HUES6 (cell line): ENCODE measurements at regions not wholly inside any gene's neighbourhood (a gene's known extent, or its start where the extent isn't known, plus 50 kb on each side); places are given as distances from the start of the nearest gene placed in this dataset.

Experiments
- H3K27ac ChIP-seq: 2 replicates; pipeline ENCODE4 v1.7.0; 2013; ENCODE audit warnings: low read depth, mild to moderate bottlenecking, low read length, inconsistent platforms
- H3K27me3 ChIP-seq: 2 replicates; pipeline ENCODE4 v1.6.1; 2013; ENCODE audit warnings: low read length; ENCODE audit not compliant: control insufficient read depth, insufficient read depth
- H3K36me3 ChIP-seq: 2 replicates; pipeline ENCODE4 v1.6.1; 2013; ENCODE audit warnings: low read length; ENCODE audit not compliant: control insufficient read depth, insufficient read depth
- H3K4me1 ChIP-seq: 2 replicates; pipeline ENCODE4 v1.6.1; 2013; ENCODE audit warnings: low read length; ENCODE audit not compliant: control insufficient read depth, insufficient read depth
- H3K4me3 ChIP-seq: 2 replicates; pipeline ENCODE4 v1.5.1; 2013; ENCODE audit warnings: low read depth, low read length
- H3K9ac ChIP-seq: one replicate; pipeline ENCODE4 v1.6.1; 2013; ENCODE audit warnings: mild to moderate bottlenecking, low read length
- H3K9me3 ChIP-seq: 2 replicates; pipeline ENCODE4 v1.6.1; 2013; ENCODE audit warnings: low read depth, low read length; ENCODE audit not compliant: control insufficient read depth, insufficient read depth

DNA sequence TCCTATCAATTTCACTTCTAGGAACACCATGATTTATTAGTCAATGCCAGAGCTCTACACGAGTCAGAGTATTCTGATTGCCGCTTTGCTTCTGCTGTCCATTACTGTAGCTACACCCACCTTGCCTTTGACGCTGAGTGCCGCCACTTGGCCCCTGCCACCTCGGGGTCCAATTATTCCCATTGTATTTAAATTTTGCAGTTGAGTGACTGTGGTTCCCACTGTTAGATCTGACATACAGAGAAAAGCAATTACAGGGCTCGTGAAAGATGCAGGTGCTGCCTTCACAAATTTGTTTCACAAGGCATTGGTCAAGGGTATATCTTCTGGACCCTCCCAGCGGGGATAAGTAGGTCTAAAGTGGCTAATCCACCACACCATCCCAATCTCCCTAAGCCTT is 428.9 kb downstream of the SIPA1L2 start:
- Histone ChIP-seq H3K27ac (no peak overlapping the region), H3K9ac (no peak overlapping the region), H3K27me3 (no peaks in the 10 kb centered on the region), H3K4me1 (no peaks in the 10 kb centered on the region), H3K4me3 (no peak overlapping the region), H3K9me3 (peaks cover 28% of the 10 kb centered on the region), H3K36me3 (peaks cover 3% of the 10 kb centered on the region; the same call in 1 of the 2 replicates)

GRCh38 chr1:232196042-232196441 is 433.9 kb downstream of the SIPA1L2 start:
- H3K27me3 ChIP-seq, result no peaks in the 10 kb centered on the region
- H3K9me3 ChIP-seq, result peaks cover 13% of the 10 kb centered on the region
- no peak overlapping the region for H3K9ac ChIP-seq
- no peak overlapping the region for H3K4me3 ChIP-seq
- H3K4me1 ChIP-seq, result peaks cover 3% of the 10 kb centered on the region
- H3K27ac ChIP-seq, result no peak overlapping the region
- peaks cover 3% of the 10 kb centered on the region; the same call in 1 of the 2 replicates for H3K36me3 ChIP-seq

- Histone ChIP-seq H3K27ac (no peak overlapping the region), H3K9ac (no peak overlapping the region), H3K4me3 (no peak overlapping the region), H3K27me3 (no peaks in the 10 kb centered on the region), H3K4me1 (peaks cover 5% of the 10 kb centered on the region), H3K36me3 (peaks cover 3% of the 10 kb centered on the region; the same call in 1 of the 2 replicates), H3K9me3 (peaks cover 2% of the 10 kb centered on the region; the same call in 1 of the 2 replicates)
These were observed 435.5 kb downstream of the SIPA1L2 start for GRCh38 chr1:232194424-232194823.

DNA sequence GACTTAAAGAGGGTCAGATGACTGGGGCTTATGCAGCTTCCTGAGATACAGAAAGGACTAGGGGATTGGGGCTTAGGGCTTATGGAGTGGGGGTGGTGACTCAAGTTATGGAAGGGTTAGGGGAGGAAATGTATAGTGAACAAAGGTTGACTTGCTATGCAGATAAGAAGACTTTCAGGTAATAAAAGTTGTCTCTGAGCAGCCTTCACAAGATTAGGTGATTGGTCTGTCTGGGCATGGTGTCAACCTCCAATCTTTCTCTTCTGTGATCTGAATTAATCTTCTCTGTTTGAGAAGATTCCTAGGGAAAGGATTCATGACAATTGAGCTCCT is 436.5 kb downstream of the SIPA1L2 start:
- Histone ChIP-seq H3K4me3 (no peak overlapping the region), H3K36me3 (peaks cover 3% of the 10 kb centered on the region; the same call in 1 of the 2 replicates), H3K27ac (no peak overlapping the region), H3K4me1 (peaks cover 6% of the 10 kb centered on the region), H3K27me3 (no peaks in the 10 kb centered on the region), H3K9ac (no peak overlapping the region), H3K9me3 (peaks cover 2% of the 10 kb centered on the region; the same call in 1 of the 2 replicates)

DNA sequence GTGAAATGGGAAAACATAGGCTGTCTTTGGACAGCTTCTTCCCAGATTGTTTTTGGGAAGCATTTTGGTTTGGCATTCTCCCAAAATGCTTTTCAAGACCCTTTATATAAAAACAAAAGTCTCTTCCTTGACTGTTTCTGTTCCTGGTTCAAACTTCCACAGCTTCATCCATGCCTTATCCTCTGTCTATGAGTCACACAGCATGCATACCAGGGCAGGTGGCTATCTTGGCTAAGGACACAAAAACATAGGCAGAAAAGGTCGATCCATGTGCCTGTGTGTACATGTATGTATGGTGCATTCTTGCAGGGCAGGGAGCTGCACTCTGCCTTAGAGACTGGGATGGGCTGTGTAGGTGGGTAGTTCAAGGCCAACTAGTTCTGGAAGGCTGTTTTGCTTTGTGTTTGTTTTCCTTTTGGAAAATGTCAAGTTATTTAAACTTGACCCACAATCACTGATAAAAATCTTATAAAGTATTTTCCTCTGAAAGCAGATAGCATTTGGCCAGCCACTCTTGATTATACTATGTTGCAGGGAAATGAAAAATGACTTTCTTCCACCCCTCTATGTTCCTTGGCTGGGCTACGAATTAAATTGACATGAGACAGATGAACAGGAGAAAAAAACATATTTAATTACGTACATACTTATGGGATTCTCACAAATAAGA is 437.0 kb downstream of the SIPA1L2 start:
- no peak overlapping the region for H3K27ac ChIP-seq
- no peak overlapping the region for H3K4me3 ChIP-seq
- peaks cover 3% of the 10 kb centered on the region; the same call in 1 of the 2 replicates for H3K36me3 ChIP-seq
- peaks cover 6% of the 10 kb centered on the region for H3K4me1 ChIP-seq
- H3K27me3 ChIP-seq, result no peaks in the 10 kb centered on the region
- H3K9me3 ChIP-seq, result peaks cover 2% of the 10 kb centered on the region; the same call in 1 of the 2 replicates
- no peak overlapping the region for H3K9ac ChIP-seq

GRCh38 chr1:232191560-232191959 is 438.4 kb downstream of the SIPA1L2 start:
- no peaks in the 10 kb centered on the region for H3K27me3 ChIP-seq
- H3K4me3 ChIP-seq, result no peak overlapping the region
- H3K27ac ChIP-seq, result no peak overlapping the region
- H3K9ac ChIP-seq, result no peak overlapping the region
- H3K4me1 ChIP-seq, result peaks cover 6% of the 10 kb centered on the region
- H3K9me3 ChIP-seq, result peaks cover 2% of the 10 kb centered on the region; the same call in 1 of the 2 replicates
- H3K36me3 ChIP-seq, result peaks cover 3% of the 10 kb centered on the region; the same call in 1 of the 2 replicates

DNA sequence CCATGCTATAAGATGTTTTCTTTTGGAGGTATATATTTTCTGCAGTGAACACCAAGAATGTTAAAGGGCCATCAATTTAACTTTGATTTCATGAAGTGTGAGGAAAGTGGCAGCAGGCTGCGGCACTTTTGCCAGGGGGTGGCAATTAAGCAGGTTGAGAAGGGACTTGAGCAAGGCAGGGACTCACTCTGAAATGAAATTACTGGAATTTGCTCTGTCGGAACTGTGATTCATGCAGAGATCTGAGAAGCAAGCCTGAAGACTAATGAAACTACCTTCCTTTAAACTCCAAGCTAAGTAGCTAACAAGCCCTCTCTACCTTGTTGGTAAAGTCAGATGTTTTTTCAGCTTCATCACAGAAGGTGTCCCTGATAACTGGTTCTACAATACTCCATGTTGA is 441.6 kb downstream of the SIPA1L2 start:
- peaks cover 7% of the 10 kb centered on the region; the same call in 1 of the 2 replicates for H3K4me1 ChIP-seq
- peaks cover 30% of the 10 kb centered on the region for H3K36me3 ChIP-seq
- H3K9ac ChIP-seq, result no peak overlapping the region
- H3K9me3 ChIP-seq, result no peaks in the 10 kb centered on the region
- no peak overlapping the region for H3K27ac ChIP-seq
- no peak overlapping the region for H3K4me3 ChIP-seq
- no peaks in the 10 kb centered on the region for H3K27me3 ChIP-seq

DNA sequence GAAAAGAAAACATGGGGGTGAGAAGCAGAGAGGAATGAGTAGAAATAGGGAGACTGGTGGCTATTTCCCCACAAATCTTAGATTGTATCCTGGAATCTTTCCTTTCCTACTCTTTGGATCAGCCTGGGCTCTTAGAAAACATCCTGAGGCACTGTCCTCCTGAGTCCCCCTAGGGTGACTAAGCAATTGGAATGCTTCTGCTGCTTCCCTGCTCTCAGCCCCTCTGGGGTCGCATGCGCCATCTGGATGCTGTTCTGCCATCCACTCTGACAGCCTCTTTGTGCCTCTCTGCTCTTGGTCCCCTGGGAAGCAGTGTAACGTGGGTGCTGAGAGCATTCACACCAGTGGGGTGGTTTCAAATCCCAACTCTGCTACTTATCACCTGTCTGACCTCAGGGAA is 443.0 kb downstream of the SIPA1L2 start:
- no peaks in the 10 kb centered on the region for H3K27me3 ChIP-seq
- H3K36me3 ChIP-seq, result peaks cover 33% of the 10 kb centered on the region
- H3K9ac ChIP-seq, result no peak overlapping the region
- no peaks in the 10 kb centered on the region for H3K9me3 ChIP-seq
- H3K27ac ChIP-seq, result no peak overlapping the region
- H3K4me1 ChIP-seq, result peaks cover 7% of the 10 kb centered on the region; the same call in 1 of the 2 replicates
- H3K4me3 ChIP-seq, result no peak overlapping the region

DNA sequence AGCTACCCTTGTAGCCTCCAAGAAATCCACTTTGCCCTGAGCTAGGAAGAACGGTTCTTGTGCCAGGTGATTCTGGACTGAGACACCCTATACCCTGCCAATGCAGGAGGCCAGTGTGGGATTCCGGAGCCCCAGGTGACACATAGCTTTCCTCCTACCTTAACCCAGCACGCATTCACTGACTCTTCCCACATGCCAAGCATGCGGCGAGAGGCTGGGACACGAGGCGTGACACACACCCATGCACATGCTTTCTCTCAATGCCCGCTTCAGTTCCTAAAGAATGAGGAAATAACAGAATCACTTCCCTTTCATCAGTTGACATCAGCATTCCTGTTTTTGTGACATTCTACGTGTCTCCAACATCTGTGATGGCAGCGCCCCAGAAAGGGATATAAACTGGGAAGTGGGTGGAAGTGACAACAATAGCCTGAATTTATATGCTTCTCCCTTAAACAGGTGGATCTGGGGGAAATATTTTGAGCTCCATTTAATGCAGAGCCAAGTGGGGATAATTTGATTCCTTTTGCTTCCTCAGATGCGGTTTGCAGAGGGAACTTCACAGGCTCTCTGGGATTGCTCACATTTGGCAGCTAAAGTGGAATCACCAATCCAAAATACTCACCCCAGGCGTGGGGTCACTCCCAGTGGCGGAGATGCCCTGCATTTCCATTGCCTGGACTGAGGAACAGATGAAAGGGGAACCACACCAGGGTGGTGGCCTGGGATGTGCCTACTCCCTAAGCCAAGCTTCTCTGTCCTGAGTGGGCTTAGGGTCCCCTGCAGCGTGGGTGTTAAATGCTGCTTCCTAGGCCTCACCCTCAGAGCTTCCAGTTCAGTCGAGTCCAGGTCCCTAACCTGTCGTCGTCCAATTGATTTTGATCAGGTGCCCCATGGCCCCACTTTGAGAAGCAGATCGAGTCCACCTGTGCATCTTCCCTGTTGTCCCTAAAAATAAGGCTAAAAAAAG is 445.1 kb downstream of the SIPA1L2 start:
- no peak overlapping the region for H3K27ac ChIP-seq
- no peaks in the 10 kb centered on the region for H3K9me3 ChIP-seq
- peaks cover 12% of the 10 kb centered on the region for H3K4me1 ChIP-seq
- no peak overlapping the region for H3K9ac ChIP-seq
- no peaks in the 10 kb centered on the region for H3K27me3 ChIP-seq
- peaks cover 31% of the 10 kb centered on the region for H3K36me3 ChIP-seq
- H3K4me3 ChIP-seq, result no peak overlapping the region

DNA sequence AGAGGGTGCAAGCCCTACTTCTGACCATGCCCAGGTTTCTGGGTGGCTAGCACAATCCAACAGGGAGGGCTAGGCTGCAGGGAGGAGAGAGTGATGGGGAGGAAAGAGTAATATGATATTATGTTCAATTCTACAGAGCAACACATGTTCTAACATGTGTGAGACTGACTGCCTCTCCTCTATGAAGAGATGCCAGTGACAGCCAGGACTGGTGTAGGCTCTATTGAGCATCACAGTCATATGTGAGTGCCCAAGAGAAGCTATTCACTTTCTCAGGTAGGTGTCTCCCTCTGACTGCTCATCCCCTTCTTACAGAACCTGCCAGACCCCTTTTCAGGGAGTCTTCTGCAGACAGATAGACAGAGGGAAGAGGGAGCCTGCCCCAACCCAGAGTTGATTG is 446.1 kb downstream of the SIPA1L2 start:
- Histone ChIP-seq H3K36me3 (peaks cover 33% of the 10 kb centered on the region), H3K27me3 (no peaks in the 10 kb centered on the region), H3K9me3 (no peaks in the 10 kb centered on the region), H3K27ac (no peak overlapping the region), H3K4me3 (no peak overlapping the region), H3K9ac (no peak overlapping the region), H3K4me1 (peaks cover 16% of the 10 kb centered on the region)

DNA sequence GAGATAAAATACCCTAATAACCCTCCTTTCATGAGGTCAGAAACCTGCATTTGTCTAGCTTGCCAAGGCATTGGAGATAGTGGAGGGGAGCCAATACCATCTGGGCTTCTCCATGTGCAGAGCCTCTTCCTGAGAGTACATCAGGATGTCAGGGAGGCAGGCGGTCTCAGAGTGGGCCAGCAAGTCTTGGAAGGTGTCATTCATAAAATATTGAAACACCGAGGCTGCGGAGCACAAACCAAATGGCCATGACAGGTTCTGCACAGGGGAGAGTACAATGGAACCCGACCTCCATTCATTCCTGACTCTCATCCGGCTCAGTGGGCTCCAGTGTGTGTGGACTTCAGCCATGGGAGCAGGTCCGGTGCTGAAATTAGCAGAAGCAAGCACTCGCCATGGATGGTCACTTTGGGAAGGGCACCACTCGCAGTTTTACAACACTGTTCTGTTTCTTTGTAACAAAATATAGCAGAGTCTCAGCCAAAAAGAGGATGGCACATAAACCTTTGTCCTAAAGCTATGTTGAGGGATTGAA is 446.6 kb downstream of the SIPA1L2 start:
- Histone ChIP-seq H3K27ac (no peak overlapping the region), H3K4me1 (peaks cover 20% of the 10 kb centered on the region), H3K4me3 (no peak overlapping the region), H3K27me3 (no peaks in the 10 kb centered on the region), H3K36me3 (peaks cover 38% of the 10 kb centered on the region), H3K9ac (no peak overlapping the region), H3K9me3 (no peaks in the 10 kb centered on the region)
